ENCODE measurements at regions not wholly inside any gene's neighbourhood (a gene's known extent, or its start where the extent isn't known, plus 50 kb on each side); places are given as distances from the start of the nearest gene placed in this dataset.

DNA sequence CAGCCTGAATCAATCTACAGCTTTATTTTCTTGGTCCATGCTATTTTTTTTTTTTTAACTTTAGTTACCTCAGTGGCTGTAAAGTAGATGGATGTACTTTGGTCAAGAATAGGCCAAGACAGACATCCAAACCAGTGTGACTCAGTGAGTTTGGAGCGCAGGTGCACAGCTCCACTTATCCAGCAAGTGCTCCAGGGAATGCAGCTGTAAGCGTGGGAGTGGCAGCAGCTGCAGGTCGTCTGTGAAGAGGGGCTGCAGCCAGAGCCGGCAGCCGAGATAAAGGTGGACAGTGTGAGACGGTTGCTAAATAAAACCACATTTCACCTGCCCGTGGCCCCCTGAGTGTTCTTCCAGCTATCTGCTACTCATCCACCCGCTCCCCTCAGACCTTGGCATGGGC, 1018.7 kb downstream of the AACS start:
- no peak for TF ChIP-seq POLR2AphosphoS5 (IDR thresholded peaks at IDR 0.05; ENCODE audit: low read depth)
- TF ChIP-seq SPI1 (IDR thresholded peaks at IDR 0.05; ENCODE audit: borderline replicate concordance, low read depth), result no peak
- TF ChIP-seq, protein P1, sequence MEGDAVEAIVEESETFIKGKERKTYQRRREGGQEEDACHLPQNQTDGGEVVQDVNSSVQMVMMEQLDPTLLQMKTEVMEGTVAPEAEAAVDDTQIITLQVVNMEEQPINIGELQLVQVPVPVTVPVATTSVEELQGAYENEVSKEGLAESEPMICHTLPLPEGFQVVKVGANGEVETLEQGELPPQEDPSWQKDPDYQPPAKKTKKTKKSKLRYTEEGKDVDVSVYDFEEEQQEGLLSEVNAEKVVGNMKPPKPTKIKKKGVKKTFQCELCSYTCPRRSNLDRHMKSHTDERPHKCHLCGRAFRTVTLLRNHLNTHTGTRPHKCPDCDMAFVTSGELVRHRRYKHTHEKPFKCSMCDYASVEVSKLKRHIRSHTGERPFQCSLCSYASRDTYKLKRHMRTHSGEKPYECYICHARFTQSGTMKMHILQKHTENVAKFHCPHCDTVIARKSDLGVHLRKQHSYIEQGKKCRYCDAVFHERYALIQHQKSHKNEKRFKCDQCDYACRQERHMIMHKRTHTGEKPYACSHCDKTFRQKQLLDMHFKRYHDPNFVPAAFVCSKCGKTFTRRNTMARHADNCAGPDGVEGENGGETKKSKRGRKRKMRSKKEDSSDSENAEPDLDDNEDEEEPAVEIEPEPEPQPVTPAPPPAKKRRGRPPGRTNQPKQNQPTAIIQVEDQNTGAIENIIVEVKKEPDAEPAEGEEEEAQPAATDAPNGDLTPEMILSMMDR (IDR thresholded peaks at IDR 0.05; ENCODE audit: insufficient read depth, low read length), result no peak
- no peak for TF ChIP-seq GABPA (IDR thresholded peaks at IDR 0.05; ENCODE audit: low read depth)
- TF ChIP-seq, protein P2, sequence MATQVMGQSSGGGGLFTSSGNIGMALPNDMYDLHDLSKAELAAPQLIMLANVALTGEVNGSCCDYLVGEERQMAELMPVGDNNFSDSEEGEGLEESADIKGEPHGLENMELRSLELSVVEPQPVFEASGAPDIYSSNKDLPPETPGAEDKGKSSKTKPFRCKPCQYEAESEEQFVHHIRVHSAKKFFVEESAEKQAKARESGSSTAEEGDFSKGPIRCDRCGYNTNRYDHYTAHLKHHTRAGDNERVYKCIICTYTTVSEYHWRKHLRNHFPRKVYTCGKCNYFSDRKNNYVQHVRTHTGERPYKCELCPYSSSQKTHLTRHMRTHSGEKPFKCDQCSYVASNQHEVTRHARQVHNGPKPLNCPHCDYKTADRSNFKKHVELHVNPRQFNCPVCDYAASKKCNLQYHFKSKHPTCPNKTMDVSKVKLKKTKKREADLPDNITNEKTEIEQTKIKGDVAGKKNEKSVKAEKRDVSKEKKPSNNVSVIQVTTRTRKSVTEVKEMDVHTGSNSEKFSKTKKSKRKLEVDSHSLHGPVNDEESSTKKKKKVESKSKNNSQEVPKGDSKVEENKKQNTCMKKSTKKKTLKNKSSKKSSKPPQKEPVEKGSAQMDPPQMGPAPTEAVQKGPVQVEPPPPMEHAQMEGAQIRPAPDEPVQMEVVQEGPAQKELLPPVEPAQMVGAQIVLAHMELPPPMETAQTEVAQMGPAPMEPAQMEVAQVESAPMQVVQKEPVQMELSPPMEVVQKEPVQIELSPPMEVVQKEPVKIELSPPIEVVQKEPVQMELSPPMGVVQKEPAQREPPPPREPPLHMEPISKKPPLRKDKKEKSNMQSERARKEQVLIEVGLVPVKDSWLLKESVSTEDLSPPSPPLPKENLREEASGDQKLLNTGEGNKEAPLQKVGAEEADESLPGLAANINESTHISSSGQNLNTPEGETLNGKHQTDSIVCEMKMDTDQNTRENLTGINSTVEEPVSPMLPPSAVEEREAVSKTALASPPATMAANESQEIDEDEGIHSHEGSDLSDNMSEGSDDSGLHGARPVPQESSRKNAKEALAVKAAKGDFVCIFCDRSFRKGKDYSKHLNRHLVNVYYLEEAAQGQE (IDR thresholded peaks at IDR 0.05; ENCODE audit: insufficient replicate concordance, low read depth), result no peak
- no peak for DNase-seq (ENCODE audit: low read depth in 1 of 2, low spot score in 1 of 2)
- H3K27ac ChIP-seq (replicated peaks), result no peak overlapping the region
- H3K4me3 ChIP-seq (replicated peaks; ENCODE audit: insufficient read depth, low read length), result no peak overlapping the region
- H3K27me3 ChIP-seq (ENCODE audit: insufficient read depth, poor library complexity, severe bottlenecking), result no peaks in the 10 kb centered on the region

DNA sequence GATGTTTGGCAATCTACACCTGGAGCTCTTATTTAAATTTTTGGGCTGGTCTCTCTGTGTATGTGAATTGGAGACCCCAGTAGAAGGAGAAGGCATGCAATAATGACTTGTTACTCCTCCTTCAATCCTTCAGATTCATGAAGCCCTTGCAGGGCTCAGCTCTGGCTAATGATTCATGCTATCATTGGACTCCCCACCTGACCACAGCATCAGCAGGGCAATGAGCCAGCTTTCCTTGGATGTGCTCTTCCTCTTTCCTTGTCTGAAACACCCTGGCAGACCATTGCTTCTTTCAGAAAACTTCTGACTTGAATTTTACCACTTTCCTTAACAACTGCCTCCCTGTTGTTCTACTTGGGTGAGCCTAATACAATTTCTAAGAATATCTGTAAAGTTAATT, 1019.2 kb downstream of the AACS start:
- DNase-seq (ENCODE audit: low read depth in 1 of 2, low spot score in 1 of 2), result no peak
- no peak for TF ChIP-seq POLR2AphosphoS5 (IDR thresholded peaks at IDR 0.05; ENCODE audit: low read depth)
- TF ChIP-seq, protein P1 (IDR thresholded peaks at IDR 0.05; ENCODE audit: insufficient read depth, low read length), result no peak
- TF ChIP-seq GABPA (IDR thresholded peaks at IDR 0.05; ENCODE audit: low read depth), result no peak
- TF ChIP-seq SPI1 (IDR thresholded peaks at IDR 0.05; ENCODE audit: borderline replicate concordance, low read depth), result no peak
- TF ChIP-seq, protein P2 (IDR thresholded peaks at IDR 0.05; ENCODE audit: insufficient replicate concordance, low read depth), result no peak
- no peak overlapping the region for H3K27ac ChIP-seq (replicated peaks)
- no peak overlapping the region for H3K4me3 ChIP-seq (replicated peaks; ENCODE audit: insufficient read depth, low read length)
- no peaks in the 10 kb centered on the region for H3K27me3 ChIP-seq (ENCODE audit: insufficient read depth, poor library complexity, severe bottlenecking)

DNA sequence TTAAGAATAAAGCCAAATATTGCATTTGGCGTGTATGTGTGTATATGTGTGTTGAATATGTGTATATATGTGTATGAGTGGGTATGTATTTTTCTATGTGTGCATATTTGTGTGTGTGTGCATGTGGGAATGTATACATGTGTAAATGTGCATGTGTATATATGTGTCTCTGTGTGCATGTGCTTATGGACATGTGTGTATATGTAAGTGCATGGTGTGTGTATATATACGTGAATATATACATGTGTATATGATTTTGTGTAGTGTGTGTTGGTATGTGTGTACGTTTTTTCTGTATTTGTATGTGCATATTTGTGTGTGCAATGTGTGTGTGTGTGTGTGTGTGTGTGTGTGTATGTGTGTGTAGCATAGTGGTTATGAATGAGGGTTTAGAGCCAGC, 1021.0 kb downstream of the AACS start:
- no peak for DNase-seq (ENCODE audit: low read depth in 1 of 2, low spot score in 1 of 2)
- TF ChIP-seq, protein P2 (IDR thresholded peaks at IDR 0.05; ENCODE audit: insufficient replicate concordance, low read depth), result no peak
- TF ChIP-seq GABPA (IDR thresholded peaks at IDR 0.05; ENCODE audit: low read depth) (no peak), POLR2AphosphoS5 (IDR thresholded peaks at IDR 0.05; ENCODE audit: low read depth) (no peak), SPI1 (IDR thresholded peaks at IDR 0.05; ENCODE audit: borderline replicate concordance, low read depth) (no peak)
- TF ChIP-seq, protein P1 (IDR thresholded peaks at IDR 0.05; ENCODE audit: insufficient read depth, low read length), result no peak
- Histone ChIP-seq H3K27me3 (ENCODE audit: insufficient read depth, poor library complexity, severe bottlenecking) (no peaks in the 10 kb centered on the region), H3K27ac (replicated peaks) (no peak overlapping the region), H3K4me3 (replicated peaks; ENCODE audit: insufficient read depth, low read length) (no peak overlapping the region)

All from HL-60 (cell line).